ENCODE measurements at regions not wholly inside any gene's neighbourhood (a gene's known extent, or its start where the extent isn't known, plus 50 kb on each side); places are given as distances from the start of the nearest gene placed in this dataset.
A peak's percentile ranks its signal among the peaks of the same experiment; 100 is the strongest.

DNA sequence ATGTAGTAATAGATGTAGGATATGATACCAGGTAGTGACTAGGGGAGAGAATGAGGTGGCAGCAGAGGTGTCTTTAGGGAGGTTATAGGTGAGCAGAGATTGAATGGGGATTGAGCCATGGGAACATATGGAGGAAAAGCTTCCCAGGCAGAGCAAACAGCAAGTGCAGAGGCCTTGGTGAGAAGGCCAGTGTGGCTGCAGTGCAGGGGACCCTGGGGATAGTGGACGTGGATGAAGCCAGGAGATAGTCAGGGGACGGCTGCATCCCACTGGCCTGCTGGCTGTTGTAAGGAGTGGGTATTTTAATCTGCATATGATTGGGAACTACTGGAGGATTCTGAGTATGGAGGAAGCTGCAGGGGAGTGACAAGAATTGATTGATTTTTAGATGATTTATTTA lies 62.7 kb upstream of the TRAK1 start:
- Histone ChIP-seq H3K79me2 (replicated peaks; ENCODE audit: insufficient read depth) (peaks cover 52% of the 10 kb centered on the region), H3F3A (replicated peaks; ENCODE audit: low read depth) (no peaks in the 10 kb centered on the region), H3K36me3 (ENCODE audit: insufficient read depth) (no peaks in the 10 kb centered on the region), H3K27ac (ENCODE audit: low read depth) (peak overlapping the region; percentile 27; the same call in 1 of the 2 replicates), H3K4me2 (no peak overlapping the region), H3K9me2 (ENCODE audit: insufficient read depth) (no peaks in the 10 kb centered on the region), H3K4me1 (ENCODE audit: insufficient read depth) (peaks cover 45% of the 10 kb centered on the region), H2AFZ (no peak overlapping the region), H3K4me3 (no peak overlapping the region), H3K27me3 (ENCODE audit: insufficient read depth) (no peaks in the 10 kb centered on the region), H4K20me1 (replicated peaks; ENCODE audit: insufficient read depth) (no peaks in the 10 kb centered on the region)
- Mint-ChIP-seq H3K9me3 (peaks cover 7% of the 10 kb centered on the region; the same call in 2 of the 3 replicates), H3K4me3 (no peak overlapping the region), H3K4me1 (peaks cover 52% of the 10 kb centered on the region), H3K27me3 (ENCODE audit: insufficient read depth, low read depth, poor library complexity) (peaks cover 10% of the 10 kb centered on the region), H3K27ac (peak overlapping the region; percentile 20; the same call in 1 of the 2 replicates), H3K36me3 (ENCODE audit: low read depth) (0 out of 3 replicates have a peak, but pooled peaks cover 8% of the 10 kb centered on the region)
- ATAC-seq (no peak), DNase-seq (ENCODE audit: low spot score) (no peak)
- TF ChIP-seq EZH2phosphoT487 (IDR thresholded peaks at IDR 0.05; ENCODE audit: unreplicated experiment) (no peak), ZNF331 (CRISPR knock-in tag; IDR thresholded peaks at IDR 0.05; ENCODE audit: low read depth) (no peak), CREB1 (CRISPR knock-in tag; IDR thresholded peaks at IDR 0.05; ENCODE audit: low read depth) (no peak)

DNA sequence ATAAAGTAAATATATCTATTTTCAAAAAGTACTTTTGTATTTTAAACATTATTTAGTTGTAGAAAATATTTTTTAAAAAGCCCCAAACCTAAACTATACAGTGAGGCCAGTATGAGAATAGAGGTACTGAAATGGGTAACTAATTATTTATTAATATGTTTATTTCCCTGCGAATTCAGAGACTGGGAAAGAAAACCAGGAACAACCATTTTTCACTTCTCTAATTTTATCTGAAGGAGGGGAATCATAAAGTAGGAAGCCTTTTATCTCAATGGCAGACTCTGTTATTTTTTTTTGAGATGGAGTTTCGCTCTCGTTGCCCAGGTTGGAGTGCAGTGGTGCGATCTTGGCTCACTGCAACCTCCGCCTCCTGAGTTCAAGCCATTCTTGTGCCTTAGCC lies 63.6 kb upstream of the TRAK1 start:
- peaks cover 52% of the 10 kb centered on the region for H3K79me2 ChIP-seq (replicated peaks; ENCODE audit: insufficient read depth)
- H3K4me3 ChIP-seq, result no peak overlapping the region
- no peak overlapping the region for H3K4me2 ChIP-seq
- H3K4me1 ChIP-seq (ENCODE audit: insufficient read depth), result peaks cover 39% of the 10 kb centered on the region
- H3K9me2 ChIP-seq (ENCODE audit: insufficient read depth), result no peaks in the 10 kb centered on the region
- no peak overlapping the region for H3K4me3 Mint-ChIP-seq
- ATAC-seq (no peak), DNase-seq (ENCODE audit: low spot score) (no peak)
- peaks cover 53% of the 10 kb centered on the region for H3K4me1 Mint-ChIP-seq
- 0 out of 3 replicates have a peak, but pooled peaks cover 8% of the 10 kb centered on the region for H3K36me3 Mint-ChIP-seq (ENCODE audit: low read depth)
- TF ChIP-seq POLR2AphosphoS5 (IDR thresholded peaks at IDR 0.05; ENCODE audit: low read depth), result no peak
- no peak for TF ChIP-seq ZNF331 (CRISPR knock-in tag; IDR thresholded peaks at IDR 0.05; ENCODE audit: low read depth)
- TF ChIP-seq, protein P1, sequence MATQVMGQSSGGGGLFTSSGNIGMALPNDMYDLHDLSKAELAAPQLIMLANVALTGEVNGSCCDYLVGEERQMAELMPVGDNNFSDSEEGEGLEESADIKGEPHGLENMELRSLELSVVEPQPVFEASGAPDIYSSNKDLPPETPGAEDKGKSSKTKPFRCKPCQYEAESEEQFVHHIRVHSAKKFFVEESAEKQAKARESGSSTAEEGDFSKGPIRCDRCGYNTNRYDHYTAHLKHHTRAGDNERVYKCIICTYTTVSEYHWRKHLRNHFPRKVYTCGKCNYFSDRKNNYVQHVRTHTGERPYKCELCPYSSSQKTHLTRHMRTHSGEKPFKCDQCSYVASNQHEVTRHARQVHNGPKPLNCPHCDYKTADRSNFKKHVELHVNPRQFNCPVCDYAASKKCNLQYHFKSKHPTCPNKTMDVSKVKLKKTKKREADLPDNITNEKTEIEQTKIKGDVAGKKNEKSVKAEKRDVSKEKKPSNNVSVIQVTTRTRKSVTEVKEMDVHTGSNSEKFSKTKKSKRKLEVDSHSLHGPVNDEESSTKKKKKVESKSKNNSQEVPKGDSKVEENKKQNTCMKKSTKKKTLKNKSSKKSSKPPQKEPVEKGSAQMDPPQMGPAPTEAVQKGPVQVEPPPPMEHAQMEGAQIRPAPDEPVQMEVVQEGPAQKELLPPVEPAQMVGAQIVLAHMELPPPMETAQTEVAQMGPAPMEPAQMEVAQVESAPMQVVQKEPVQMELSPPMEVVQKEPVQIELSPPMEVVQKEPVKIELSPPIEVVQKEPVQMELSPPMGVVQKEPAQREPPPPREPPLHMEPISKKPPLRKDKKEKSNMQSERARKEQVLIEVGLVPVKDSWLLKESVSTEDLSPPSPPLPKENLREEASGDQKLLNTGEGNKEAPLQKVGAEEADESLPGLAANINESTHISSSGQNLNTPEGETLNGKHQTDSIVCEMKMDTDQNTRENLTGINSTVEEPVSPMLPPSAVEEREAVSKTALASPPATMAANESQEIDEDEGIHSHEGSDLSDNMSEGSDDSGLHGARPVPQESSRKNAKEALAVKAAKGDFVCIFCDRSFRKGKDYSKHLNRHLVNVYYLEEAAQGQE (IDR thresholded peaks at IDR 0.05; ENCODE audit: unreplicated experiment), result no peak
- TF ChIP-seq, protein P2, sequence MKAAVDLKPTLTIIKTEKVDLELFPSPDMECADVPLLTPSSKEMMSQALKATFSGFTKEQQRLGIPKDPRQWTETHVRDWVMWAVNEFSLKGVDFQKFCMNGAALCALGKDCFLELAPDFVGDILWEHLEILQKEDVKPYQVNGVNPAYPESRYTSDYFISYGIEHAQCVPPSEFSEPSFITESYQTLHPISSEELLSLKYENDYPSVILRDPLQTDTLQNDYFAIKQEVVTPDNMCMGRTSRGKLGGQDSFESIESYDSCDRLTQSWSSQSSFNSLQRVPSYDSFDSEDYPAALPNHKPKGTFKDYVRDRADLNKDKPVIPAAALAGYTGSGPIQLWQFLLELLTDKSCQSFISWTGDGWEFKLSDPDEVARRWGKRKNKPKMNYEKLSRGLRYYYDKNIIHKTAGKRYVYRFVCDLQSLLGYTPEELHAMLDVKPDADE (IDR thresholded peaks at IDR 0.05), result no peak
- no peak for TF ChIP-seq ZNF114 (CRISPR knock-in tag; IDR thresholded peaks at IDR 0.05)
- no peaks in the 10 kb centered on the region for H3K36me3 ChIP-seq (ENCODE audit: insufficient read depth)
- H3F3A ChIP-seq (replicated peaks; ENCODE audit: low read depth), result no peaks in the 10 kb centered on the region
- no peak overlapping the region for H3K27ac Mint-ChIP-seq
- no peaks in the 10 kb centered on the region for H3K27me3 ChIP-seq (ENCODE audit: insufficient read depth)
- H3K27ac ChIP-seq (ENCODE audit: low read depth), result peak overlapping the region; percentile 27; the same call in 1 of the 2 replicates
- no peak overlapping the region for H2AFZ ChIP-seq
- H3K27me3 Mint-ChIP-seq (ENCODE audit: insufficient read depth, low read depth, poor library complexity), result peaks cover 10% of the 10 kb centered on the region
- H3K9me3 Mint-ChIP-seq, result peaks cover 7% of the 10 kb centered on the region; the same call in 2 of the 3 replicates
- no peaks in the 10 kb centered on the region for H4K20me1 ChIP-seq (replicated peaks; ENCODE audit: insufficient read depth)
